ENCODE measurements at regions not wholly inside any gene's neighbourhood (a gene's known extent, or its start where the extent isn't known, plus 50 kb on each side); places are given as distances from the start of the nearest gene placed in this dataset.

GRCh38 chr20:53845980-53846379 is 224.4 kb downstream of the BCAS1 start:
- Histone ChIP-seq H3K27ac (ENCODE audit: low read depth in 1 of 2, low read length in 2 of 2) (no peak overlapping the region), H3K4me3 (ENCODE audit: low read length in 2 of 2) (no peak overlapping the region), H3K36me3 (ENCODE audit: control insufficient read depth in 1 of 2, insufficient read depth in 2 of 2, low read length in 1 of 2) (no peaks in the 10 kb centered on the region), H3K4me1 (ENCODE audit: control insufficient read depth in 1 of 2, insufficient read depth in 2 of 2, low read length in 2 of 2) (no peaks in the 10 kb centered on the region), H3K9me3 (ENCODE audit: control insufficient read depth, low read length) (no peaks in the 10 kb centered on the region), H3K27me3 (ENCODE audit: control insufficient read depth in 1 of 2, insufficient read depth in 2 of 2, low read length in 1 of 2) (no peaks in the 10 kb centered on the region)
- ATAC-seq (ENCODE audit: low FRiP score) (no peak), DNase-seq (no peak)
- WGBS, 2 donors: 66 to 73% methylated on average over 1 of the region's 1 CpG
- intact Hi-C loops (cut with DNase I): no loop called here

GRCh38 chr20:53844259-53844658 is 226.1 kb downstream of the BCAS1 start:
- intact Hi-C loops (cut with DNase I): no loop called here
- H3K36me3 ChIP-seq (ENCODE audit: control insufficient read depth in 1 of 2, insufficient read depth in 2 of 2, low read length in 1 of 2): no peaks in the 10 kb centered on the region
- DNase-seq (no peak), ATAC-seq (ENCODE audit: low FRiP score) (no peak)
- no peak overlapping the region for H3K4me3 ChIP-seq (ENCODE audit: low read length in 2 of 2)
- H3K4me1 ChIP-seq (ENCODE audit: control insufficient read depth in 1 of 2, insufficient read depth in 2 of 2, low read length in 2 of 2): no peaks in the 10 kb centered on the region
- no peaks in the 10 kb centered on the region for H3K9me3 ChIP-seq (ENCODE audit: control insufficient read depth, low read length)
- whole genome bisulfite sequencing, 2 donors: 83 to 86% methylated on average over 8 of the region's 8 CpGs
- H3K27me3 ChIP-seq (ENCODE audit: control insufficient read depth in 1 of 2, insufficient read depth in 2 of 2, low read length in 1 of 2): no peaks in the 10 kb centered on the region
- no peak overlapping the region for H3K27ac ChIP-seq (ENCODE audit: low read depth in 1 of 2, low read length in 2 of 2)

- Histone ChIP-seq H3K36me3 (ENCODE audit: control insufficient read depth in 1 of 2, insufficient read depth in 2 of 2, low read length in 1 of 2) (no peaks in the 10 kb centered on the region), H3K4me3 (ENCODE audit: low read length in 2 of 2) (no peak overlapping the region), H3K27ac (ENCODE audit: low read depth in 1 of 2, low read length in 2 of 2) (no peak overlapping the region), H3K9me3 (ENCODE audit: control insufficient read depth, low read length) (no peaks in the 10 kb centered on the region), H3K27me3 (ENCODE audit: control insufficient read depth in 1 of 2, insufficient read depth in 2 of 2, low read length in 1 of 2) (no peaks in the 10 kb centered on the region), H3K4me1 (ENCODE audit: control insufficient read depth in 1 of 2, insufficient read depth in 2 of 2, low read length in 2 of 2) (no peaks in the 10 kb centered on the region)
- ATAC-seq (ENCODE audit: low FRiP score) (no peak), DNase-seq (no peak)
- intact Hi-C loops (cut with DNase I): no loop called here
- 94 to 98% methylated on average over 2 of the region's 2 CpGs for WGBS, 2 donors
Observed at GRCh38 chr20:53843645-53844044, 226.7 kb downstream of the BCAS1 start.

DNA sequence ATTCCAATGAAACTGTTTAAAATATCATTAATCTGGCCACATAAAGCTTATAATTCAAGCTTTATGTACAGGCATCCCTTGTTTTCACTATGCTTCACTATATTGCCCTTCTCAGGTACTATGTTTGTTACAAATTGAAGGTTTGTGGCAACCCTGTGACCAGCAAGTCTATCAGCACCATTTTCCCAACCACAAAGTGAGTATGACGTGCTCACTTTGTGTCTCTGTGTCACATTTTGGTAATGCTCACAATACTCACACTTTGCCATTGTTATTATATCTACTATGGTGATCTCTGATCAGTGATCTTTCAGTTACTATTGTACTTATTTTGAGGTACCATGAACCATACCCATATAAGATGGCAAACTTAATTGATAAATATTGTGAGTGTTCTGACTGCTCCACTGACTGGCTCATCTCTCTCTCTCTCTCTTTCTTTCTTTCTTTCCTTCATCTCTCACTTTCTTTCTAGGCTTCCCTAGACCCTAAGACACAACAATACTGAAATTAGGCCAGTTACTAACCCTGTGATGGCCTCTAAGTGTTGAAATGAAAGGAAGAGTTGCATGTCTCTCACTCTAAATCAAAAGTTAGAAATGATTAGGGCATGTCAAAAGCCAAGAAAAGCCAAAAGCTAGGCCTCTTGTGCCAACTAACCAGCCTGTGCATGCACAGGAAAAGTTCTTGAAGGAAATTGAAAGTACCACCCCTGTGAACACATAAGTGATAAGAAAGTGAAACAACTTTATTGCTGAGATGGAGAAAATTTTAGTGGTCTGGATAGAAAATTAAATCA is 227.9 kb downstream of the BCAS1 start:
- DNase-seq (no peak), ATAC-seq (ENCODE audit: low FRiP score) (no peak)
- Histone ChIP-seq H3K4me3 (ENCODE audit: low read length in 2 of 2) (no peak overlapping the region), H3K27me3 (ENCODE audit: control insufficient read depth in 1 of 2, insufficient read depth in 2 of 2, low read length in 1 of 2) (no peaks in the 10 kb centered on the region), H3K9me3 (ENCODE audit: control insufficient read depth, low read length) (no peaks in the 10 kb centered on the region), H3K27ac (ENCODE audit: low read depth in 1 of 2, low read length in 2 of 2) (no peak overlapping the region), H3K4me1 (ENCODE audit: control insufficient read depth in 1 of 2, insufficient read depth in 2 of 2, low read length in 2 of 2) (no peaks in the 10 kb centered on the region), H3K36me3 (ENCODE audit: control insufficient read depth in 1 of 2, insufficient read depth in 2 of 2, low read length in 1 of 2) (no peaks in the 10 kb centered on the region)
- 89 to 96% methylated on average over 1 of the region's 1 CpG for WGBS, 2 donors
- intact Hi-C loops (cut with DNase I): no loop called here

- no peaks in the 10 kb centered on the region for H3K27me3 ChIP-seq (ENCODE audit: control insufficient read depth in 1 of 2, insufficient read depth in 2 of 2, low read length in 1 of 2)
- no peaks in the 10 kb centered on the region for H3K36me3 ChIP-seq (ENCODE audit: control insufficient read depth in 1 of 2, insufficient read depth in 2 of 2, low read length in 1 of 2)
- no peak for DNase-seq
- no peaks in the 10 kb centered on the region for H3K9me3 ChIP-seq (ENCODE audit: control insufficient read depth, low read length)
- no peak for ATAC-seq (ENCODE audit: low FRiP score)
- no peak overlapping the region for H3K4me3 ChIP-seq (ENCODE audit: low read length in 2 of 2)
- intact Hi-C loops (cut with DNase I): no loop called here
- no peak overlapping the region for H3K27ac ChIP-seq (ENCODE audit: low read depth in 1 of 2, low read length in 2 of 2)
- no peaks in the 10 kb centered on the region for H3K4me1 ChIP-seq (ENCODE audit: control insufficient read depth in 1 of 2, insufficient read depth in 2 of 2, low read length in 2 of 2)
- WGBS, 2 donors: 64 to 65% methylated on average over 3 of the region's 3 CpGs
Observed at GRCh38 chr20:53841741-53842140, 228.7 kb downstream of the BCAS1 start.

DNA sequence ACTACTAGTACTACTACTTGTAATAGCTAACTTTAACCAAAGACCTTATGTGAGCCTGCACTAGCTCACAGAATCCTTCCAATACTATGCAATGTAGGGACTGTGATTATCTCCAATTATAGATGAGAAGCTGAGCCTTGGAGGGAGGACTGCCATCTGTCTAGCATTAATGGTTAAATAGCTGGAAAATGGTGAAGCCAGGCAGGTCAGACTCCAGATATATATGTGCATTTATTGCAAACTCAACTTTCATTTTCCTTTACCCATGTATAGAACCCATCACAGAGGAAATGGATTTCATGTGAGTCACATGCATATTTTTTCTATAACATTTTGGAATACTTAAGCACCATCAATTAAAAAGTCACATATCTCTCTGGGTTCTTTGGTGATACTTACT is 229.9 kb downstream of the BCAS1 start:
- no peaks in the 10 kb centered on the region for H3K9me3 ChIP-seq (ENCODE audit: control insufficient read depth, low read length)
- DNase-seq (no peak), ATAC-seq (ENCODE audit: low FRiP score) (no peak)
- intact Hi-C loops (cut with DNase I): no loop called here
- no peaks in the 10 kb centered on the region for H3K36me3 ChIP-seq (ENCODE audit: control insufficient read depth in 1 of 2, insufficient read depth in 2 of 2, low read length in 1 of 2)
- H3K4me1 ChIP-seq (ENCODE audit: control insufficient read depth in 1 of 2, insufficient read depth in 2 of 2, low read length in 2 of 2): no peaks in the 10 kb centered on the region
- H3K4me3 ChIP-seq (ENCODE audit: low read length in 2 of 2): no peak overlapping the region
- no peaks in the 10 kb centered on the region for H3K27me3 ChIP-seq (ENCODE audit: control insufficient read depth in 1 of 2, insufficient read depth in 2 of 2, low read length in 1 of 2)
- H3K27ac ChIP-seq (ENCODE audit: low read depth in 1 of 2, low read length in 2 of 2): no peak overlapping the region

GRCh38 chr20:53839423-53840176 is 230.8 kb downstream of the BCAS1 start:
- intact Hi-C loops (cut with DNase I): no loop called here
- Histone ChIP-seq H3K27me3 (ENCODE audit: control insufficient read depth in 1 of 2, insufficient read depth in 2 of 2, low read length in 1 of 2) (no peaks in the 10 kb centered on the region), H3K36me3 (ENCODE audit: control insufficient read depth in 1 of 2, insufficient read depth in 2 of 2, low read length in 1 of 2) (no peaks in the 10 kb centered on the region), H3K27ac (ENCODE audit: low read depth in 1 of 2, low read length in 2 of 2) (no peak overlapping the region), H3K9me3 (ENCODE audit: control insufficient read depth, low read length) (no peaks in the 10 kb centered on the region), H3K4me1 (ENCODE audit: control insufficient read depth in 1 of 2, insufficient read depth in 2 of 2, low read length in 2 of 2) (no peaks in the 10 kb centered on the region), H3K4me3 (ENCODE audit: low read length in 2 of 2) (no peak overlapping the region)
- ATAC-seq (ENCODE audit: low FRiP score): peak; percentile 36
- 78 to 82% methylated on average over 8 of the region's 8 CpGs for WGBS, 2 donors
- peak in 1 of 2 donors; percentile 64 for DNase-seq

DNA sequence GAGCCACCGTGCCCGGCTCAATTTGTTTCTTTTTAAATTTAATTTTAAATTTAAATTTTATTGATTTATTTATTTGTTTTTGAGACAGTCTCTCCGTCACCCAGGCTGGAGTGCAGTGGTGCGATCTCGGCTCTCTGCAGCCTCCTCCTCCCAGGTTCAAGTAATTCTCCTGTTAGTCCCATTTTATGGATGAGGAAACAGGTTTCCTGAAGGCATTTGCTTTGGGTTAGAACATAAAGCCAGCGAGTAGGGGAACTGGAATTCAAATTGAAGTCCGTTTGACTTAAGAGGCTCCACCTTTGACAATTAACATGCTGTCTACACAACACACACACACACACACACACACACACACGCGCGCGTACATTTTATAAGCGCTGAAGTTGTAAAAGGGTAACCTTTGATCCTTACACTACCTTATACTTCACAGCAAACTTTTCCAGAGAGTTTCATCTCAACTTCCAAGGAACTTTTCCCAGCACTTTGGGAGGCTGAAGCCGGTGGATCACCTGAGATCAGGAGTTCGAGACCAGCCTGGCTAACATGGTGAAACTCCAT is 232.0 kb downstream of the BCAS1 start:
- H3K4me1 ChIP-seq (ENCODE audit: control insufficient read depth in 1 of 2, insufficient read depth in 2 of 2, low read length in 2 of 2): no peaks in the 10 kb centered on the region
- no peaks in the 10 kb centered on the region for H3K36me3 ChIP-seq (ENCODE audit: control insufficient read depth in 1 of 2, insufficient read depth in 2 of 2, low read length in 1 of 2)
- intact Hi-C loops (cut with DNase I): no loop called here
- no peak overlapping the region for H3K27ac ChIP-seq (ENCODE audit: low read depth in 1 of 2, low read length in 2 of 2)
- DNase-seq (no peak), ATAC-seq (ENCODE audit: low FRiP score) (no peak)
- H3K27me3 ChIP-seq (ENCODE audit: control insufficient read depth in 1 of 2, insufficient read depth in 2 of 2, low read length in 1 of 2): no peaks in the 10 kb centered on the region
- H3K9me3 ChIP-seq (ENCODE audit: control insufficient read depth, low read length): no peaks in the 10 kb centered on the region
- WGBS, 2 donors: 76 to 80% methylated on average over 14 of the region's 14 CpGs
- no peak overlapping the region for H3K4me3 ChIP-seq (ENCODE audit: low read length in 2 of 2)

All from aorta (tissue), 5 donors.